RWPE2 (cell line): ENCODE measurements at regions not wholly inside any gene's neighbourhood (a gene's known extent, or its start where the extent isn't known, plus 50 kb on each side); places are given as distances from the start of the nearest gene placed in this dataset.

Experiments used
- ATAC-seq: fragments of 200-7000 bp; cut with Tn5 transposase; 3 replicates; pipeline ENCODE4 v1.9.1; 2021; ENCODE audit warnings: low read depth
- DNase-seq: peaks from one replicate; pipeline ENCODE4 v3.0.0-alpha.2; 2020; ENCODE audit warnings: low spot score
- H3K27ac ChIP-seq: fragments of 450-650 bp; 2 replicates; pipeline ENCODE4 v1.5.1; 2017; ENCODE audit warnings: mild to moderate bottlenecking; ENCODE audit not compliant: poor library complexity, severe bottlenecking
- H3K27me3 ChIP-seq: fragments of 250-450 bp; sonication (Bioruptor Pico); 2 replicates; pipeline ENCODE4 v1.5.1; 2021; ENCODE audit warnings: mild to moderate bottlenecking, moderate library complexity; ENCODE audit not compliant: insufficient read depth, poor library complexity, severe bottlenecking
- H3K36me3 ChIP-seq: fragments of 250-450 bp; sonication (Bioruptor Pico); 2 replicates; pipeline ENCODE4 v1.5.1; 2020; ENCODE audit warnings: low read depth, mild to moderate bottlenecking, moderate library complexity
- H3K4me1 ChIP-seq: fragments of 250-450 bp; sonication (Bioruptor Pico); 2 replicates; pipeline ENCODE4 v1.5.1; 2021; ENCODE audit warnings: mild to moderate bottlenecking, moderate library complexity; ENCODE audit not compliant: insufficient read depth, poor library complexity, severe bottlenecking
- H3K4me3 ChIP-seq: fragments of 250-450 bp; sonication (Bioruptor Pico); 2 replicates; pipeline ENCODE4 v1.5.1; 2021; ENCODE audit warnings: mild to moderate bottlenecking, moderate library complexity; ENCODE audit not compliant: severe bottlenecking
- H3K9me3 ChIP-seq: fragments of 250-450 bp; sonication (Bioruptor Pico); 2 replicates; pipeline ENCODE4 v1.5.1; 2021; ENCODE audit warnings: mild to moderate bottlenecking, moderate library complexity; ENCODE audit not compliant: severe bottlenecking
- CTCF ChIP-seq: fragments of 450-650 bp; IDR thresholded peaks from one replicate; pipeline ENCODE4 v1.5.1; 2017; ENCODE audit warnings: mild to moderate bottlenecking, moderate library complexity; ENCODE audit not compliant: poor library complexity, severe bottlenecking

GRCh38 chr1:14136152-14136763 is 436.3 kb downstream of the PRDM2 start:
- no peak for TF ChIP-seq CTCF
- Histone ChIP-seq H3K27ac (peak overlapping the region; percentile 88), H3K4me1 (peaks cover 31% of the 10 kb centered on the region), H3K4me3 (no peak overlapping the region), H3K27me3 (no peaks in the 10 kb centered on the region), H3K9me3 (no peaks in the 10 kb centered on the region), H3K36me3 (no peaks in the 10 kb centered on the region)
- no peak for DNase-seq
- no peak for ATAC-seq

- no peaks in the 10 kb centered on the region for H3K36me3 ChIP-seq
- H3K27me3 ChIP-seq, result no peaks in the 10 kb centered on the region
- no peaks in the 10 kb centered on the region for H3K9me3 ChIP-seq
- peaks cover 31% of the 10 kb centered on the region for H3K4me1 ChIP-seq
- no peak for TF ChIP-seq CTCF
- H3K4me3 ChIP-seq, result no peak overlapping the region
- H3K27ac ChIP-seq, result peak overlapping the region; percentile 88
- DNase-seq (no peak), ATAC-seq (peak; percentile 20; the same call in 1 of the 3 replicates)
Measured at GRCh38 chr1:14136881-14137280, 436.9 kb downstream of the PRDM2 start.

- H3K4me3 ChIP-seq, result no peak overlapping the region
- no peaks in the 10 kb centered on the region for H3K36me3 ChIP-seq
- ATAC-seq (peak; percentile 69), DNase-seq (no peak)
- peak overlapping the region; percentile 88 for H3K27ac ChIP-seq
- no peaks in the 10 kb centered on the region for H3K27me3 ChIP-seq
- no peaks in the 10 kb centered on the region for H3K9me3 ChIP-seq
- peaks cover 31% of the 10 kb centered on the region for H3K4me1 ChIP-seq
- no peak for TF ChIP-seq CTCF
Measured at GRCh38 chr1:14137411-14138134, 437.6 kb downstream of the PRDM2 start.

GRCh38 chr1:14138135-14138506 is 438.1 kb downstream of the PRDM2 start:
- no peaks in the 10 kb centered on the region for H3K36me3 ChIP-seq
- DNase-seq (peak; percentile 86), ATAC-seq (peak; percentile 93)
- H3K27ac ChIP-seq, result peak overlapping the region; percentile 88
- TF ChIP-seq CTCF, result no peak
- peaks cover 31% of the 10 kb centered on the region for H3K4me1 ChIP-seq
- H3K27me3 ChIP-seq, result no peaks in the 10 kb centered on the region
- H3K9me3 ChIP-seq, result no peaks in the 10 kb centered on the region
- H3K4me3 ChIP-seq, result no peak overlapping the region

- DNase-seq (no peak), ATAC-seq (no peak)
- Histone ChIP-seq H3K4me3 (no peak overlapping the region), H3K4me1 (peaks cover 31% of the 10 kb centered on the region), H3K27me3 (no peaks in the 10 kb centered on the region), H3K36me3 (no peaks in the 10 kb centered on the region), H3K27ac (peak overlapping the region; percentile 88), H3K9me3 (no peaks in the 10 kb centered on the region)
- no peak for TF ChIP-seq CTCF
Measured at GRCh38 chr1:14138687-14139086, 438.7 kb downstream of the PRDM2 start.
